Pancreas (tissue), 10 donors: ENCODE measurements at regions not wholly inside any gene's neighbourhood (a gene's known extent, or its start where the extent isn't known, plus 50 kb on each side); places are given as distances from the start of the nearest gene placed in this dataset.

Experiments
- ATAC-seq, 4 donors: fragments of 200-7000 bp; cut with Tn5 transposase; one replicate each; pipeline versions ENCODE4 v1.8.0 to v1.9.1; 2020; ENCODE audit warnings: mild to moderate bottlenecking in 4 of 4, moderate library complexity in 4 of 4
- DNase-seq, 6 donors: peaks; one replicate each; pipeline ENCODE4 v3.0.0-alpha.2; 2020
- FAIRE-seq: peaks from 2 replicates; lab custom pipeline; 2012; peaks lifted over from hg19 to GRCh38; lab: Jason Lieb, UNC
- H3K27ac ChIP-seq, 4 donors: fragments of 200-600 bp; sonication (generic); 1 replicate in 3 of 4; 2 replicates in 1 of 4; pipeline versions ENCODE4 v1.5.0 to v1.8.0; 2020
- H3K27me3 ChIP-seq, 4 donors: fragments of 200-600 bp; one replicate each; pipeline ENCODE4 v1.8.0; 2021
- H3K36me3 ChIP-seq, 3 donors: fragments of 200-600 bp; sonication (generic) in 1 of 3; one replicate each; pipeline versions ENCODE4 v1.5.0 to v1.8.0; 2020 to 2021
- H3K4me1 ChIP-seq, 3 donors: fragments of 200-600 bp; one replicate each; pipeline ENCODE4 v1.8.0; 2021
- H3K4me3 ChIP-seq, 4 donors: fragments of 200-600 bp; sonication (generic) in 2 of 4; one replicate each; pipeline versions ENCODE4 v1.5.0 to v1.8.0; 2020 to 2021
- H3K9me3 ChIP-seq, 4 donors: fragments of 200-600 bp; one replicate each; pipeline ENCODE4 v1.8.0; 2021
- CTCF ChIP-seq, 4 donors: fragments of 200-600 bp; sonication (generic) in 3 of 4; IDR thresholded peaks; one replicate each; pipeline versions ENCODE4 v1.5.0 to v1.8.0; 2021; ENCODE audit warnings: antibody characterized with exemption in 4 of 4
- WGBS, 2 donors: extraction: QIAGEN DNeasy Blood & Tissue Kit; methylation state at CpG; one replicate each; pipeline ENCODE4 v1.1.7; 2013; 5-methylcytosine and 5-hydroxymethylcytosine counted together
- intact Hi-C, 3 donors: fragments of 100-400 bp; cut with DNase I; formaldehyde crosslinking; loops; one replicate each; pipeline versions ENCODE4 v1.11.1 to v1.14.2; 2022
- donor health status: healthy with polysubstance abuse.
- donor health status: DM: no; HTN: no; CAD: no; lungs with moderate emphysema.
- donor health status: DM: no; HTN: no; CAD: no.
- donor health status: control.
- donor health status: control.
- donor health status: Bipolar disorder and iron deficiency.
- donor health status: DM: yes; HTN: yes; CAD: no.
- donor health status: DM: no; HTN: no; CAD: no.
- donor health status: DM: no; HTN: no; CAD: no.
- donor health status: DM: yes; HTN: yes; CAD: no.

- Histone ChIP-seq H3K4me3 (no peak overlapping the region), H3K27me3 (no peaks in the 10 kb centered on the region), H3K9me3 (no peaks in the 10 kb centered on the region), H3K36me3 (no peaks in the 10 kb centered on the region), H3K27ac (no peak overlapping the region), H3K4me1 (no peaks in the 10 kb centered on the region)
- intact Hi-C loops: no loop called here
- FAIRE-seq (no peak), DNase-seq (no peak), ATAC-seq (no peak)
- TF ChIP-seq CTCF (IDR thresholded peaks at IDR 0.05): no peak
These were observed 706.6 kb upstream of the RGMB start for GRCh38 chr5:98066910-98067309.

- DNase-seq (no peak), FAIRE-seq (no peak), ATAC-seq (no peak)
- 47 to 92% methylated on average over 1 of the region's 1 CpG for WGBS, 2 donors
- intact Hi-C loops: no loop called here
- Histone ChIP-seq H3K27ac (no peak overlapping the region), H3K4me1 (no peaks in the 10 kb centered on the region), H3K36me3 (no peaks in the 10 kb centered on the region), H3K9me3 (no peaks in the 10 kb centered on the region), H3K4me3 (no peak overlapping the region), H3K27me3 (no peaks in the 10 kb centered on the region)
- TF ChIP-seq CTCF (IDR thresholded peaks at IDR 0.05): no peak
These were observed 703.5 kb upstream of the RGMB start for GRCh38 chr5:98069876-98070512.

- no peak for TF ChIP-seq CTCF (IDR thresholded peaks at IDR 0.05)
- Histone ChIP-seq H3K36me3 (no peaks in the 10 kb centered on the region), H3K4me1 (no peaks in the 10 kb centered on the region), H3K9me3 (no peaks in the 10 kb centered on the region), H3K4me3 (no peak overlapping the region), H3K27ac (no peak overlapping the region), H3K27me3 (no peaks in the 10 kb centered on the region)
- DNase-seq: no peak
- 86 to 92% methylated on average over 3 of the region's 3 CpGs for WGBS, 2 donors
- no peak for FAIRE-seq
- intact Hi-C loops: no loop called here
- no peak for ATAC-seq
These were observed 700.5 kb upstream of the RGMB start for GRCh38 chr5:98072921-98073320.

GRCh38 chr5:98076501-98076900 lies 697.0 kb upstream of the RGMB start:
- FAIRE-seq (no peak), ATAC-seq (no peak), DNase-seq (no peak)
- Histone ChIP-seq H3K36me3 (no peaks in the 10 kb centered on the region), H3K4me3 (no peak overlapping the region), H3K27me3 (no peaks in the 10 kb centered on the region), H3K27ac (no peak overlapping the region), H3K9me3 (no peaks in the 10 kb centered on the region), H3K4me1 (no peaks in the 10 kb centered on the region)
- TF ChIP-seq CTCF (IDR thresholded peaks at IDR 0.05): no peak
- intact Hi-C loops: no loop called here
- WGBS, 2 donors: 85 to 87% methylated on average over 2 of the region's 2 CpGs

GRCh38 chr5:98085593-98085992 lies 687.9 kb upstream of the RGMB start:
- Histone ChIP-seq H3K36me3 (no peaks in the 10 kb centered on the region), H3K4me1 (no peaks in the 10 kb centered on the region), H3K27ac (no peak overlapping the region), H3K27me3 (no peaks in the 10 kb centered on the region), H3K9me3 (no peaks in the 10 kb centered on the region), H3K4me3 (no peak overlapping the region)
- DNase-seq: no peak
- no peak for TF ChIP-seq CTCF (IDR thresholded peaks at IDR 0.05)
- ATAC-seq: no peak
- no peak for FAIRE-seq
- intact Hi-C loops: no loop called here
- WGBS, 2 donors: 96 to 98% methylated on average over 4 of the region's 4 CpGs
